ENCODE measurements at regions not wholly inside any gene's neighbourhood (a gene's known extent, or its start where the extent isn't known, plus 50 kb on each side); places are given as distances from the start of the nearest gene placed in this dataset.
A peak's percentile ranks its signal among the peaks of the same experiment; 100 is the strongest.
"Not testable (repeated sequence)": the region's sequence is repeated elsewhere in the genome, so short reads cannot be mapped to it uniquely, and the experiment has no call there.

DNA sequence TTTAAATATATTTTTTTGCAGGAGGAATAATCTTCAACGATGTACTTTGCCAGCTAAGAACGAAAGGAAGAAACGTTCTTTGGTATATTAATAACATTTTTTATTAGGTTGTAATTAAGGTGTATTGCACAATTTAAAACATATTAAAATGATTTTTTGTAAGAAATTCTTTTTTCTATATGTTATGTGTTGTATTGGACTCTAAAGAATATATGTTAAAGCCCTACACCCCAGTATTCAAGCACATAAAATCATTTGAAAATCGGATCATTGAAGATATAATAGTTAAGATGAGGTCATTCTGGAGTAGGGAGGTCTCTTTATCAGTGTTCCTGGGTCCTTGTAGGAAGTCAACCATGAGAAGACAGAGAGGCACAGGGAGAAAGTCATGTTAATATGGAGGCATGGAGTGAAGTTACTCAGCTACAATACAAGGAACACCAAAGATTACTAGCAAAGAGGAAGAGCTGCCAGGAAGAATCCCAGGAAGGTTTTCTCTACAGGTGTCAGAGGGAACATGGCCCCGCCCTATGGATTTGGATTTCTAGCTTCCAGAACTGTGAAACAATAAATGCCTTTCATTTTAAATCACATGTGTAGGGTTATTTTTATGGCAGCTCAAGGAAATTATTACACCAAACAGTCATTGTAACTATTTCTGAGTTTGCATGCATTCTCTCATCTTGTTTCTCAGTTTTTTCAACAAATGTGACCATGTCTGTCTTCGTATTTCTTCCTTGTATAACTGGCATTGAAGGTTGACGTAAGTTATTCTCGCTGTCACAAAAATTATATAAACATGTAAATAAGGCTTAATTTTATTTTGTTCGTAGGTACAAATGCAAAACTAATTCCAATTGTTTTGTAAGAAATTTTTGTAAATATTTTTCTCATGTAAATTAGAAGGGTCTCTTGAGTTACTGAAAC is 75.4 kb upstream of the VPREB1 start:
- peak; percentile 5 for DNase-seq

DNA sequence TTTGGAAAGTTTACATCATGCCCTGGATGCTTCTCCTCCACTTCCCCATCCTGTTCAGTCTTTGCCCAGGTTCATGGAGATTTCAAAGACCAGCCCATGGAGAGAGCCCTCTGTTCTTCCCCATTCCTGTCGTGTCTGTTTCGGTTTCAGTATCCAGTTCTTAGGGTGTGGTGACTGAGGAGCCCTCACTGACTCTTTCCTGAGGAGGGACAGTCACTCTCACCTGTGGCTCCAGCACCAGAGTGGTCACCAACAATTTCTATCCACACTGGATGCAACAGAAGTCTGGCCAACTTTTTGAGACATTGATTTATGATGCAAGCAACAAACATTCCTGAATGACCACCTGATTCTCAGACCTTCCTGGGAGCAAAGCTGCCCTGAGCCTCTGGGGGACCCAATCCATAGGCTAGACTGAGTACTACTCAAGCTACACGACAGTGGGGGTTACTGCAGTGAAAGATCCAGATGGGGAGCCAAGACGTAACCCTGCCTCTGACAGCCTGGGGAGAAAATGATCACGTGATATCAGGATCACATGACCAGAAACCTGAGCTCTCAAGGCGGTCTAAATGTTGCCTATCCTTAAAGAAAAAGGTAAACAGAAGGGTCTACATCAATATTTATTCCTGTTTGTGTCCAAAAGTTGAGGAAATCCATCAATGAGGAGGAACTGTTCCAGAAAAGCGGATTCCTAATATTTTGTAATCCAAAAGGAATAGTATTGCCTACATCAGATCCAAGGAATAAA is 76.2 kb upstream of the VPREB1 start:
- peak; percentile 86 for DNase-seq

DNA sequence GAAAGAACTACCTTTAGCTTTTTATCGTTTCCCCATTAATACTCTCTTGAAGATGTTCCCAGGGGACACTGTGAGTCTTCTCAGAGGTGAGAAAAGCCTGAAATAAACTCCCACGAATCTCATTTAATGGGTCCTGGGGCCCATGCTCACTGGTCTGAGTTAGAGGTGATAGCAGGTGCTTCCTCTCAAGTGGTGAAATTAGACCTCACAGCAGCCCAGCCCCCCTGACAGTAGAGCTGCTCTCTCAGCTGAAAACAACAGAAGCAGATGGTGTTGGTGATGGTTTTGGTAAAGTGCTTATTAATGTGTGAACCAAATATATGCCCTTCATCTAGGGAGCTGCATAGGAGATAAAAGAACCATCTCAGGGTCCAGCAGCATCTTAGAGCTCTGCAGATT is 76.8 kb upstream of the VPREB1 start:
- DNase-seq = peak; percentile 54

DNA sequence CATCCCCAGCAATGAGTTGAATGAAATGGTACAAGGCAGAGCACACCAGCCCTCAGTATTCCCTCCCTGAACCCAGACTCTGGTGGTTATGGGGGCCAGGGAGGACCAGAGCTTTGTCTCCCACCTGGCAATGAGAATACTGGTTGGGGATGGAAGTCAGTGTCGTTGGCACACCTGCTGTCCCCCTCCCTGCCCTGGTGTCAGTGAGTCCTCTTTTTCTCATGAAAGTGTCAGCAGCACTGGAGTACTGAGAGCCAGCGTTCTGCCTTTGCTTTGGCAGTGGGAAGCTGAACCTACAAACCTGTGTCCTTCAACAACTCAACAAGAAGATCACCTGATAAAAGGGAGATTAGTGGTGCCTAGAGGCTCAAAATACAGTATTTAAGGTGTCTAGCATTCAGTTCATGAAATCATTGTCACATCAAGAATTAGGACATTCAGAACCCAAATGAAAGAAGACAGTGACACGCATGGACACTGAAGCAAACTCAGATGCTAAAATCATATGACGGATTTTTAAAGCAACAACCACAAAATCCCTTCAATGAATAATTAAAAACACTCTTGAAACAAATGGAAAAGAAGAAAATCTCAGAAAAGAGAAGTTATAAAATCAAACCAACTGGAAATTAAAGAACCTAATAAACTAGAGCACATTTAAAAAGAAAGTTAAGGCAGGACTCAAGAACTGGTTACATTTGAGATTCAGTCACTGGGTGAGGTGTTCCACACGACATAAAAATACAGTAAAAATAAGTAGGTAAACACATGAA is 77.5 kb upstream of the VPREB1 start:
- no peak for DNase-seq

DNA sequence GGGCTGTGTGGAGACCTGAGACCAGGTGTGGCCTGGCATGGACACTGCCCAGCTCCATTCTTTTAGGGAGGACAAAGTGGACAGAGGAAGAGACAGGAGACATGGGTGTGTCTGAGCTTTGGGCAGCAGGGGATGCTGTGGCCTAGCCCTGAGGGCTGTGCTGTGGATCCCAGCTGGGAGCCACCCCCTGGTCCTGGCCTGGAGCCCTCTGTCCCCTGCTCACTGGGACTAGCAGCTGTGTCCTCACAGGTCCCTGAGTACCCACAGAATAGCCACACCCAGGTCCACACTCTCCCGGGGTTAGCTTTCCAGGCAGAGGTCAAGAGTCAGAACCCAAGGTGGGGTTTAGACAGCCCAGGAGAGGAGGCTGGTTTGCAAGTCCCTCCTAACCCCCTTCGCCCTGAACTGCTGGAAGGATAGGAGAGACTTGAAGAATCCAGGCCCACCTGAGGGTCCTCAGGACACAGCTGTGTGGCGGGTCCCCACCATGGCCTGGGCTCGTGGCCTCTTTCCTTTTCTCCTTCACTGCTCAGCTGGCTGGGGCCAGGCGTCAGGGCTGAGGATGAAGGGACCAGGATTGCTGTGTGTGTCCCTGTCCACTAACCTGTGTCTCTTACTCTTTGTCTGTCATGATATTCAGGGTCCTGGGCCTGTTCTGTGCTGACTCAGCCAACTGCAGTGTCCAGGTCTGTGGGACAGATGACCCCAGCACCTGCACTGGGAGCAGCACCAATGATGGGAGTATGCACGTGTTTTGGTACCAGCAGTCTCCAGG is 78.5 kb upstream of the VPREB1 start:
- no peak for DNase-seq

DNA sequence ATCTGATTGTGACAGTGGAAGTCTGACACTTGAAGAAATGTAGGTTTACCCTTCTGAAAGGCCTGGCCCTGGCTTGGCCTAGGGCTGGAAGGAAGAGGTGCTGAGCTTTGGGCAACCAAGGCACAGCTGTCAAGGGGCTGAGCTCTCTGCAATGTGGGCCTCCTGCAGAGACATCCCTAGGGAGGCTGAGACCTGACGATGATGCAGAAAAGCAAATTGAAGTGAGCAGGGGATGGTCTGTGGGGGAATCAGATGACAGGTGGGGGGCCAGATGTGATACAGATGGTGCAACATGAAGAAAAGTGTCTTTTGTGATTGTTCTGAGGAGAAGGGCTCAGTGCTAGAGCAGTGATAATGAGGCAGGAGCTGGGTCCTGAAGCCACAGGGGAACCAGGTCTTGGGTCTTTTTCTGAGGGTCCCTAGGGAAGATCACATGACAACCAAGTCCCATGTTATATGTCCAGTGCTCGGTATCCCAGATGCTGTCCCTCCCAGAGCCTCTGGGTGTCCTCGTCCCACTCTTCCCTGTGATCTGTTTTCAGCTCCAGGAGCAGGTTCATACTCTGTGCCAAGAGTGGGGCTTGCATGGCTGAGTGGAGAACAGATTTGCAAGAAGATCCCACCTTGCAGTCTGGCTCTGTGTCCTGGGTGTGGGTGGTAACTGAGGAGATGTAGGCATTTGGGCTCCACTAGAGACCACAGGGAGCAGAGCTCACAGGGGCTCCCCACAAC is 79.9 kb upstream of the VPREB1 start:
- peak; percentile 27 for DNase-seq

DNA sequence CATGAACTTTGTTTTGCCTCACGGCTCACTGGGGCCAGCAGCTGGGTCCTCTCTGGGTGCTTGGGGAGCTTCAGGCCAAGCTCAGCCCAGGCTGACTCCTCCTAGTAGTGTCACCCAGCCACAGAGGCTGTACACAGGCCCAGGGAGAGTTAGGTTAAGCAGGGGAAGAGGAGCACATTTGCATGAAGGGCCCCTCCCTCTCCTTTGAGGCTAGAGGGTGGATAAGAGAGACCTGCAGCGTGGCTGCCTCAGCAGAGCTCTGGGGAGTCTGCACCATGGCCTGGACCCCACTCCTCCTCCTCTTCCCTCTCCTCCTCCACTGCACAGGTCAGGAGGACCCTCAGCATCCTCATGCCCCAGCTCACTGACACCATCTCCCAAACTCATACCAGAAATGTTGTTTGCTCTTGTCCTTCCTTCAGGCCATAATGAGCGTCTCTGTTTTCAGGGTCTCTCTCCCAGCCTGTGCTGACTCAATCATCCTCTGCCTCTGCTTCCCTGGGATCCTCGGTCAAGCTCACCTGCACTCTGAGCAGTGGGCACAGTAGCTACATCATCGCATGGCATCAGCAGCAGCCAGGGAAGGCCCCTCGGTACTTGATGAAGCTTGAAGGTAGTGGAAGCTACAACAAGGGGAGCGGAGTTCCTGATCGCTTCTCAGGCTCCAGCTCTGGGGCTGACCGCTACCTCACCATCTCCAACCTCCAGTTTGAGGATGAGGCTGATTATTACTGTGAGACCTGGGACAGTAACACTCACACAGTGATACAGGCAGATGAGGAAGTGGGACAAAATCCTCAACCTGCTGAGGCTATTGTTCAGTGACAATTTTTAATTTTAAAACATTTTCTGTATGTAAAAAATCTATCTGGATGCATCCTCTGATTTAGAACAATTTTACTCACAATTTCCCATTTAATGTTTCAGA is 82.4 kb upstream of the VPREB1 start:
- no peak for DNase-seq

DNA sequence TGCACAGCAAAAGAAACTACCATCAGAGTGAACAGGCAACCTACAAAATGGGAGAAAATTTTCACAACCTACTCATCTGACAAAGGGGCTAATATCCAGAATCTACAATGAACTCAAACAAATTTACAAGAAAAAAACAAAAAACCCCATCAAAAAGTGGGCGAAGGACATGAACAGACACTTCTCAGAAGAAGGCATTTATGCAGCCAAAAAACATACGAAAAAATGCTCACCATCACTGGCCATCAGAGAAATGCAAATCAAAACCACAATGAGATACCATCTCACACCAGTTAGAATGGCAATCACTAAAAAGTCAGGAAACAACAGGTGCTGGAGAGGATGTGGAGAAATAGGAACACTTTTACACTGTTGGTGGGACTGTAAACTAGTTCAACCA is 83.8 kb upstream of the VPREB1 start:
- not testable (repeated sequence) for DNase-seq

DNA sequence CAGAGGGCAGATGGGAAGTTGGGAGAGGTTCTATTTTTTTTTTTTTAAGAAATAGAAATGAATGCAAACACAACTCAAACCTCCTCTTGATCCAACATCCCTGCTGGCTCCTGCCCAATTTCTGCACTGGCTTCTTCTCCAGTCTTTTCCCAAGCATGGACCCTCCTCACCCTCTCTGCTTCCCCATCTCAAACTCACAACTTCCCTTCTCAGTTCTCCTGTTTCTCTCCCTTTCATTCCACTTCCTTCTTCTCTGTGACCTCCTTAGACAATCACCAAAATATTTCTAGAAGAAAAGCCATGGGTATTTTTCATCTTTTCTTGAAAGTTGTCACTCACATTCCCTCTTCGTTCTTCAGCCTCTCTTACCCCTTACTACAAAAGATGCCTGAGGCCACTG is 85.2 kb upstream of the VPREB1 start:
- DNase-seq = no peak

DNA sequence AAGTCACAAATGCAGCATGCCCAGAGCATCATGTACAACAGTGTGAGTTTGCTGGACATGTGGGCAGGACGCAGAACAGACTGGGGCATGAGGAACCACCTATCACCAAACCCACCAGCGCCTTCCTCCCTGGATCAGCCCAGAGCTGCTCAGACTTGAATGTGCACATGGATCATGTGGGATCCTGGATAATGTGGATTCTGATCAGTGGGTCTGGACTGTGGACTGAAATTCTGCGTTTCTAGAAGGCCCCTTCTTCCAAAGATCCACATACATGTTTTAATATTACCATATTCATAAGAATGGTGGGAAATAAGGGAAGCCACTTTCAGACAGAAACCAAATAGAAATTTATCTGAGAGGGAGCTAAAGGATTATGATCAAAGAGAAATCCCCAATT is 85.6 kb upstream of the VPREB1 start:
- DNase-seq = no peak

DNA sequence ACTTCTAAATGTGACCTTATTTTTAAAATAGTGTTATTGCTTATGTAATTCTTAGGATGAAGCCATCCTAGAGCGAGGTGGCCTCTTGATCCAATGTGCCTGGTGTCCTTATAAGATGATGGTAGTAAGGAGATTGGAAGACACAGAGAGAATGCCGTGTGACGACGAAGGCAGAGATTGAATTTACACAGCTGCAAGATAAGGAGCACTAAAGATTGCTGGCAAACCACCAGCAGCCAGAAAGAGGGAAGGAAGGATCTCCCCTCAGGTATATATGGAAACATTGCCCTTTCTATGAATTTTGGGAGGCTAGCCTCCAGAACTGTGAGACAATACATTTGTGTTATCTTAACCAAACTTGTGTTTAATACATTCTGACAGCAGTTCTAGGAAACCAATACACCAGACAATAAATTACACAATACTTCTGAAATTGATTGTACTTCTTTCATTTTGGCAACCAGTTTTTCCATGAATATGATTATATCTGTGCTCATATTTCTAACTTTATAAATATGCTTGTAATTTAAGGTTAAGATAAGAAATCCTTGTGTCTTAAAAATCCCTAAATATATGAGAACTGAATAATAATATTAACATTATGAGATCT is 86.3 kb upstream of the VPREB1 start:
- no peak for DNase-seq

DNA sequence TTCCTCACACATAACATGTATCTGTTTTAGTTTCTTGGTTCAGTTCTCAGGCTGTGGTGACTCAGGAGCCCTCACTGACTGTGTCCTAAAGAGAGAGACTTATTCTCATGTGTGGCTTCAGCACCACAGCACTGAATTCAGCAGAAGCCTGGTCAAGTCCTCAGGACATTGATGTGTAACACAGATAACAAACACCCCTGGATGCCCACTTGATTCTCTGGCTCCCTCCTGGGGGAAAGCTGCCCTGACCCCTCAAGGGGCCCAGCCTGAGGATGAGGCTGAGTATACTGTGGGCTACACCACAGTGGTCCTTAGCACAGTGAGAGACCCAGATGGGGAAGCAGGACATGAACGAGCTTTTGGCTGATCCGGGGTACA is 87.2 kb upstream of the VPREB1 start:
- peak; percentile 59 for DNase-seq

DNA sequence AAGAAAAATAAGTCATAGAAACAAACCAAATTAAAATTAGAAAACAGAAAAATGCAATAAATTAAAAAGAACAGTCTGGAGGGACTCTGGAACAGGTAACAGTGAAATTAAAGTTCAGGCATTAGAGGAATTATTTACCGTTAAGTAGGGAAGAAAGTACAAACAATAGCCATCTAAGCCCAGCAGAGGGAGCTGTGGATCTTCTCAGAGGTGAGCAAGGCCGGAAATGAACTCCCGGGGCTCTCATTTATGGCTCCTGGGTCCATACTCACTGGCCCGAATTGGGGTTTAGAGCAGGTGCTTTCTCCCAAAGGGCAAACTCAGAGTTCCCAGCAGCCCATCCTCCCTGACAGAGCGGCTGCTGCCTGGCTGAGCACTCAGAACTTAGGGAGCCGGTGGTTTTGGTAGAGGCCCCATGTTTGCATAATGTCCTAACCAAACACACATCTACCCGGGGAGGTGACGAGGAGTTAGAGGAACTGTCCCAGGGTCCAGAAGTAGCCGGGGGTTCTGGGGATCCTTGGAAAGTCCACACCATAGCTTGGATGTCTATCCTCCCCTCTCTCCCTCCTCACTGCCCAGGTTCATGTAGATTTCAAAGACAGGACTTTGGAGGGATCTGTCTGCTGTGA is 87.8 kb upstream of the VPREB1 start:
- DNase-seq = peak; percentile 90

DNA sequence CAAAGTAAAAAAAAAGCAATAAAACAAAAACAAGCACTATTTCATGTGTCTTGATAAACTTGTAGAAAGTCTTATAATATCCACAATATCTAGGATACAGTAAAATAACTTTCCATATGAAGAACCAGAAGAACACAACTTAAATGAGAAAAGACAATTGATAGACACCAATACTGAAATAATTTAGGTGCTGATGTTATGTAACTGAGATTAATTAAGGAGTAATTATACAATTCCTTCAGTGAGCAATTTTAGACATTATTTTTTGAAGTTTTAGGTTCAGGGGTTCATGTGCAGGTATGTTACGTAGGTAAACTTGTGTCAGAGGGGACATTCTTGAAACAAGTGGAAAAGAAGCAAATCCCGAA is 88.3 kb upstream of the VPREB1 start:
- DNase-seq = no peak

DNA sequence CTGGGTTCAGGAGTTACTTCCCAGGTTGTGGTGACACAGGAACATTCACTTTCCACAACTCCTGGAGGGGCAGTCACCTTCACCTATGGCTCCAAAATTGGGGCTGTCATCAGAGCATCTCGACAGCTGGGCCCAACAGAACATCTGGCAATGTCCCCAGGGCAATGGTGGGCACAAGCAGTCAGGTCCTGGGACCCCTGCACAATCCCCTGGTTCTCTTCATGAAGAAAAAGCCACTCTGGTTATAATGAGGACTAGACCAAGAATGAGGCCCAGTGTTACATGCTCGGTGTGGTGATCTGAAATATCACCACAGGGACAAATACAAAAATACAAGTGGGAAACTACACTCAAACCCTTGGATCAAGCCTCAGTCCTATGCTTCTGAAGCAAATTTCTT is 89.0 kb upstream of the VPREB1 start:
- no peak for DNase-seq

DNA sequence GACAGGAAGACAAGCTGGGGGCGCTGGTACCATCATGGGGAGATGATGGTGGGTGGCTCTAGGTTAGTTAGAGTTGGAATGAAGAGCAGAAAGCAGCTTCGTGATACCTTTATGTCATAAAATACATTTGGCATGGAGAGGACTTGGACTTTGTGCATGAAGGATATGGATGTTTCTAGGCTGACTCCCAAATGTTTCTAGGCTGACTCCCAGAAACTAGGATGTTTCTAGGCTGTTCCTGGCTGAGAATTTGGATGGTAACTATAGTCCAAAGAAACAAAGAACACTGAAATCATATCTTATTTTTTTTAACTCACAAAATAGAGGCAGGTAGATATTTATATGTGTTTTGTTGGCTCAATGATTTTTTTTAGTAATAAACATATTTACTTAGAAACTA is 89.4 kb upstream of the VPREB1 start:
- DNase-seq = no peak

DNA sequence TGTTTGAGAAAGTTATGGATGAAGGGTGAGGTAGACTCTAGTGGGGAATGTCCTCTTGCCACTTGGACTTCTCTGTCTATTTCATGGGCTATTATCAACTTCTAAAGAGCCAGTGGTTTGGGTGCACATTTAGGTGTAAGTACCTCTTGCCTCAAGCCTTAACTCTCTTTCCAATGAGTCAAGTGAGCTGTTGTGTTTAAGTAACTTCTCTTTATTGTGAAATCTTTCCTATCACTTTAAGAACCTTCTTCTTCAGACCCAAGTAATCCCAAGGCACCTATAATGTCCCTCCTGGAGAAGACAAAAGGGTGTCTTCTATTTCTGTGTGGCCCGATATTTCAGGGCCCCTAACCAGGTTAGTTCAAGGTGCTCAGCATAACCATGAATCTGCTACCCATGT is 90.5 kb upstream of the VPREB1 start:
- no peak for DNase-seq

DNA sequence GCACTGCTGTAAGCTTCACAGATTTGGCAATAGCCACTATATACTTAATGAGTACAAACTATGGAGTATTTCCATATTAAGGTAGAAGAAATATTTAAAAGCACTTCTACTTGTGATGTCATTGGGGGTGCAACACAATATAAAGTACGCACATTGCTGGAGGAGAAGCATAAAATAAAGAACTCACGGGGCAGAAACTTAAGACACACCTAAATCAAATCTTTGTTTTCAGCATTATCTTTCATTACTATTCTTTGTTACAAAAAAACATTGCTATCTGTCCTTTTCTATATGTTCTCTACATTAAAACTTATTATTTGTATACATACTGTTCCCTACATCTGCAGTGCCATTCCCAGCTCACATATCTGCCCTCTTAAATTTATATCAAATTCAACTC is 93.3 kb upstream of the VPREB1 start:
- no peak for DNase-seq

DNA sequence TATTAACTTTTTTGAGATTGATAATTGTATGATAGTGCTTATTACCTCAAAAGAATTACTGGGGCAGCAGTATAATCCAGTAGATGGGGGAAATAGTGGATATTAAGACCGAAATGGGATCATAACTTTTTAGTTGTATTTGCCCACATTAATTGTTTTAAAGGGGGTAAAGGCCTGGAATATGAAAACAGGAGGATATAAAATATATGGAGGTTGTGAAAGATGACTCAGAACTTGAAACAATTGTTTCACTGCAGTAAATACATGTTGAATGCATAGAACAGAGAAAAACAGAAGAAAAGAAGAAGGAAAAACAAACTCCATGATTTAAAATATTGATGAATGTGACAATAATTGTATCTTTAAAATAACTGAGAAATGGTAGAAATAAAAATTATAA is 94.1 kb upstream of the VPREB1 start:
- DNase-seq = no peak

DNA sequence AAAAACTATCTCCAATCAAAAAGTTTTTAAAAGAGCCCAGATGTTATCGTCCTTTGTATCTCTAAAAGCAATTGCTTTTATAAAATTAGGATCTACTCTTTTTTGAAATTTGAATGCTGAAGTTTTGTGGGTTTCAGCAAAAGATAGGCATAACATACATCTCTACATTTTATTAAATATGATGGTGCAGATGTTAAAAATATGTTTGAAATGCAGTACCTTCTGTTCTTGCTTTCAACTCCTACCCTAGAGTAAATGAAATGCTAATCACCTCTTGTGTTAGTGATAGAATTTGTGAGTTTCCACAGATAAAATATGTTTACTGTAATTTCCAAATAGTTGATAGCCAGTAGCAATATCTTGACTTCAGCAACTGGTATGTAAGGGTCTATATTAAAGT is 95.7 kb upstream of the VPREB1 start:
- DNase-seq = no peak
